Glomerular visceral epithelial cell (primary cell): ENCODE measurements at regions not wholly inside any gene's neighbourhood (a gene's known extent, or its start where the extent isn't known, plus 50 kb on each side); places are given as distances from the start of the nearest gene placed in this dataset.

Experiments
- DNase-seq: peaks from one replicate; pipeline ENCODE4 v3.0.0-alpha.2; 2016; ENCODE audit errors: extremely low spot score

DNA sequence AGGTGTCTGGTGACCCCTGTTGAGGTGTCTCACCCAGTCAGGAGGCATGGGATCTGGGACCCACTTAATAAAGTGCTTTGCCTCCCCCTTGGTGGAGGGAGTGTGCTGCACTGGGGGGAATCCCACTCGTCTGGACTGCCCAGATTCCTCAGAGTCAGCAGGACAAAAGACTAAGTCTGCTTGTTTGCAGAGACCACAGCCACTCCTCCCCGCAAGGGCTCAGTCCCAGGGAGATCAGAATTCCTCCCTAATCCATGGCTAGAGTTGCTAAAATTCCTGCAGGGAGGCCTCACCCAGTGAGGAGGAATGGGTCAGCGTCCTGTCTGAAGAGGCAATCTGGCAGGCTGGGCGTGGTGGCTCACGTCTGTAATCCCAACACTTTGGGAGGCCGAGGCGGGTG lies 442.2 kb downstream of the PABPC4L start:
- DNase-seq, result no peak

DNA sequence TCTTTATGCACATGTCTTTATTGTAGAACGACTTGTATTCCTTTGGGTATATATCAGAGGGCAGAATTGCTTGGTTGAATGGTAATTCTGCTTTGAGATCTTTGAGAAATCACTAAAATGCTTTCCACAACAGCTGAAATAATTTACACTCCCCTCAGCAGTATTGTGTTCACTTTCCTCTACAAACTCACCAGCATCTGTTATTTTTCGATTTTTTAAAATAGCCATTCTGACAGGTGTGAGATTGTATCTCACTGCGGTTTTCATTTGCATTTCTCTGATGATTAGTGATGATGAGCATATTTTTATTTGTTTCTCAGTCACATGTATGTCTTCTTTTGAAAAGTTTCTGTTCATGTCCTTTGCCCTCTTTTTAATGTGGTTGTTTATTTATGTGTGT lies 459.8 kb downstream of the PABPC4L start:
- no peak for DNase-seq

DNA sequence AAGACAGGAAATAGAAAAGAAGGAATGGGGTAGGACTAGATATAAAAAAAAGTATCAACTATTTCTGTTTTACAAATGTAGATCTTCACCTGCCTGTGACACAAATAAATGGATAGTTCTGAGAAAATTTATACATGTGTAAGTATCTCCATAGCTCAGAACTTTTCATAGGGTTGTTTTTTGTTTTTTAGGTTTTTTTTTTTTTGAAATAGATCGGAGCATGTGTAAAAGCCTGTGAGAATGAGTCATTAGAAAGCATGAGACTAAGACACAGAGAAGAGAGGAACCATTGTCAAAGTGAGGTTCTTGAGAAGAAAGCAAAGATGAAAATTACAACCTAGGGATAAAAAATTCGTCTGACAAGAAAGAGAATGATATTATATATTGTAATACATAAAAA lies 481.6 kb downstream of the PABPC4L start:
- no peak for DNase-seq

- no peak for DNase-seq
Observed at GRCh38 chr4:133719098-133719497, 482.5 kb downstream of the PABPC4L start.

DNA sequence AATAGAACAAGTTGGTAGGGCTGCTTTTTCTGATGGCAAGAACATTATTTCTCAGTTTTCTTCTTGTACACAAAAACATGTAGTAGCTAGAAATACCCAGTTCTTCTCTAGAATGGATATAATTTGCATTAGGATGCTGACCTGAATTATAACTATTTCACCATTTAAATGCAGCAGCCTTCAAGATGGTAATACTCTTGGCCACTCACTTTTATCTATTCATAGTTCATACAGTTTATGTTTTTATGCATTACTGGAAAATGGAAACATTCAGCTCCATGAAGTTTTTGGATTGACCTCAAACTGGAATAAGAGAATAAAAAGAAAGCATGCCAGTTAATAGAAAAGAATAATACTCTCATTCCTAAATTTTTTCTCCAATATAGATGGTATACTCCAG lies 487.4 kb downstream of the PABPC4L start:
- DNase-seq, result no peak

- DNase-seq, result no peak
Observed at GRCh38 chr4:133713340-133713739, 488.2 kb downstream of the PABPC4L start.

GRCh38 chr4:133711817-133712216 lies 489.8 kb downstream of the PABPC4L start:
- DNase-seq, result no peak

- no peak for DNase-seq
Observed at GRCh38 chr4:133694416-133694815, 507.2 kb downstream of the PABPC4L start.

GRCh38 chr4:133683967-133684366 lies 517.6 kb downstream of the PABPC4L start:
- DNase-seq, result no peak

- no peak for DNase-seq
Observed at GRCh38 chr4:133668061-133668851, 519.2 kb downstream of the PCDH10 start.

GRCh38 chr4:133647206-133647605 lies 498.1 kb downstream of the PCDH10 start:
- no peak for DNase-seq

GRCh38 chr4:133641191-133641590 lies 492.1 kb downstream of the PCDH10 start:
- DNase-seq, result no peak

DNA sequence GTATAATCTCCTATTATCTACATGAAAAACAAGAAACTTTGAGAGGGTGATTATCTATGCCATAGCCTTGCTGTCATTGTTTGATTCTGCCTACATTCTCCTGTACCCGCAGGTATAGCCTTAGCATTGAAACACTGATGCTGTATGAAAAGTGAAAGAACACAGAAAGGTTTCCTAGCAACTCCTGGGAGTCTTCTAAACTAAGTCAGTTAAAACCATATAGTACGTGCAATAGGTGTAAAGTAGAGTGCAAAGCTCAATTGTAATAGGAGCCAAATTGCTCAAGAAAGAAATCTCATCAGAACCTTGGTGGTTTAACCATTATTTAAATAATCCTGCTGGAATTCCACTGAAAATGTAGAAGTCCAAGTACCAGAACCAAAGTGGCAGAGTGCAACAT lies 489.7 kb downstream of the PCDH10 start:
- DNase-seq, result no peak

DNA sequence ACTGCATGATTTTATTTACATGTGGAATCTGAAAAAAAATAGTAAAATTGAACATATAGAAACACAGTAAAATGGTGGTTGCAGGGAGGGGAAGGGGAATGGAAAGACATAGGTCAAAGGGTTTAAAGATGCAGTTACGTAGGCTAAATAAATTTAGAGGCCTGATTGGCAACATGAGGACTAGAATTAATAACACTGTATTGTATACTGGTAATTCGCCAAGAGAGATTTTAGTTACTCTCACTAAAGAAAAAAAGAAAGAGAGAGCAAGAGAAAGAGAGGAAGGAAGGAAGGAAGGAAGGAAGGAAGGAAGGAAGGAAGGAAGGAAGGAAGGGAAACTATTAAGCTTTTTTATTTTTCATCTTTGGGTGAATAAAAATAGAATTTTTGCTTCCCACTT lies 488.1 kb downstream of the PCDH10 start:
- no peak for DNase-seq

DNA sequence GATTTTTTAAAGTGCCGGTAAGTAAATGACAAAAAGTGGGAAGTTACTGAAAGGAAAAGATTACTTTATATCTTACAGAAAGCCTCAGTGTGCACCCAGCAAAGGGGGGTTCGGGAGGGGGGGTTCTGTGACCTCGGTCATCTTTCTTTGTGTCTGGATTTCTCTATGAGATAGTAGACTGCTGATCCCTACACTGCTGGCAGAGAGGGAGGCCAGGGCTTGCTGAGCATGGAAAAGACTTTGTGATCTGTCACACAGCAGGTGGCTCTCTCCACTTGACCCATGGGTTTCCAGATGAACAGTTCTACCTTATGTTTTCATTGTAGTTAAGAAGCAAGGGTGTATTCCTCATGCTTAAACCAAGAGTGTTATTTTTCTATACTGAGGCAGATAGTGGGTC lies 475.6 kb downstream of the PCDH10 start:
- no peak for DNase-seq

- no peak for DNase-seq
Observed at GRCh38 chr4:133623847-133624246, 474.8 kb downstream of the PCDH10 start.

DNA sequence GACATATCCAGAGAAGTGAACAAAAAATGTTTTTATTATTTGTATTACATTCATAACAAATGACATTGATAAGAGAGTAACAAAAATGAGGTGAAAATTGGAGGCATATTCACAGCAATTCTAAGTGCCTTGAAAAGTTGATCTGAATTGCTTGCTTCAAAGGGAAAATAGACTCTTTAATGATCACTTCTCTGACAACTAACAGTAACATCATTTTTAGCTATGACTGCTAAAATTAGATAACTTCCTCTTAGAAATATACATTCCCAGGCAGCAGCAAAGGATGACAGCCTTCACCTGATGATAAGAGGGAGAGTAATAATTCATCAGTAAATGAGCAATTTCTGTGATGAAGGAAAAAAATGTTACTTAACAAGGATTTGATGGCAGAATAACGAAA lies 472.5 kb downstream of the PCDH10 start:
- no peak for DNase-seq

DNA sequence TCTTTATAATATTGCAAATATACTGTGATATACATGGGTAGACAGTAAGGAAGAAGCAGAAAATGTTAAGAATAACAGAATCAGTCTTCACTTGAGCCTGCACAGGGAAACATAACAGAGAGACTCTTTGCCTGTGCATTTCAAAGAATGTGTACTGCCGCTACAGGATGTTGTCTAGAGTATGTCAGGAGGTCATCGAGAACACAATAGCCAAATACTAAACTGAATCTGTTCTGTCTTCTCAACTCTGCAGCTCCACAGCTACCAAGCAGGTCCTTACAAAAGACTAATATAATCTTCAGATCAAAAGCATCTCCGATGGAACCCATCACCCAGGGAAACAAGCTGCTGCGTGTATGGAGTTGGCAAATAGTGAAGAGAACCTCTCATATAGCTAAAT lies 471.5 kb downstream of the PCDH10 start:
- DNase-seq, result no peak

- no peak for DNase-seq
Observed at GRCh38 chr4:133618963-133619362, 469.9 kb downstream of the PCDH10 start.

DNA sequence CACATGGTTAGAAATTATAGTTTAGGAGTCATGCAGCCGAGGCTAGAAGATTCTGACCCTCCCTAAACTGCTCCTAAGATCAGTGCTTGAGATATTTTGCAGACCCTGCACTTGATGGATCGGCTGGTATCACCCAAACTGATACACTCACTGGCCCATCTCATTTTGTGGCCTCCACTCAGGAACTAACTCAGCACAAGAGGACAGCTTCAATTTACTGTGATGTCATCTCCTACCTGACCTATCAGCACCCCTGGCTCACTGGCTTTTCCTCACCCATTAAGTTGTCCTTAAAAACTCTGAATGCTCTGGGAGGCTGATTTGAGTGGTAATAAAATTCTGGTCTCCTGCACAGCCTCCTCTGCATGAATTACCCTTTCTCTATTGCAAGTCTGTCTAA lies 450.9 kb downstream of the PCDH10 start:
- no peak for DNase-seq

- no peak for DNase-seq
Observed at GRCh38 chr4:133598779-133599178, 449.7 kb downstream of the PCDH10 start.

- DNase-seq, result no peak
Observed at GRCh38 chr4:133597251-133597650, 448.2 kb downstream of the PCDH10 start.

- DNase-seq, result no peak
Observed at GRCh38 chr4:133596459-133596858, 447.4 kb downstream of the PCDH10 start.
